GM23338 (cell line): ENCODE measurements at regions not wholly inside any gene's neighbourhood (a gene's known extent, or its start where the extent isn't known, plus 50 kb on each side); places are given as distances from the start of the nearest gene placed in this dataset.

ENCODE experiments used
- CREB1 ChIP-seq: fragments of 250-450 bp; sonication (Bioruptor Pico); IDR thresholded peaks from 2 replicates; pipeline ENCODE4 v1.5.0; 2020; ENCODE audit warnings: low read depth, mild to moderate bottlenecking, moderate library complexity
- CTCF ChIP-seq, 2 experiments: fragments of 200-600 bp in 1 of 2; sonication (generic) in 1 of 2; conservative IDR thresholded peaks; 2 replicates each; pipeline versions ENCODE4 v1.5.1 to v1.6.1; 2016 to 2017; ENCODE audit warnings: antibody characterized with exemption in 2 of 2, low read depth in 2 of 2, mild to moderate bottlenecking in 2 of 2, moderate library complexity in 1 of 2
- EZH2 ChIP-seq: fragments of 200-600 bp; sonication (generic); IDR thresholded peaks from one replicate; pipeline ENCODE4 v1.8.0; 2017; ENCODE audit warnings: antibody characterized with exemption, mild to moderate bottlenecking, low read depth; ENCODE audit not compliant: unreplicated experiment
- EZH2phosphoT487 ChIP-seq: fragments of 200-600 bp; sonication (generic); IDR thresholded peaks from one replicate; pipeline ENCODE4 v1.8.1; 2018; ENCODE audit warnings: antibody characterized with exemption; ENCODE audit not compliant: unreplicated experiment
- NANOG ChIP-seq: IDR thresholded peaks from 2 replicates; pipeline ENCODE4 v1.6.1; 2016; ENCODE audit warnings: antibody characterized with exemption, borderline replicate concordance
- POLR2AphosphoS5 ChIP-seq: IDR thresholded peaks from 2 replicates; pipeline ENCODE4 v1.6.1; 2016; ENCODE audit warnings: antibody characterized with exemption, low read depth
- REST ChIP-seq: IDR thresholded peaks from one replicate; pipeline ENCODE4 v1.6.1; 2018; ENCODE audit warnings: antibody characterized with exemption; ENCODE audit not compliant: unreplicated experiment
- STAT1 ChIP-seq: IDR thresholded peaks from one replicate; pipeline ENCODE4 v1.6.1; 2016; ENCODE audit warnings: antibody characterized with exemption; ENCODE audit not compliant: unreplicated experiment

- TF ChIP-seq CTCF (conservative IDR thresholded peaks at IDR 0.05; ENCODE audit: low read depth in 2 of 2), result no peak
- TF ChIP-seq STAT1, result no peak
- TF ChIP-seq POLR2AphosphoS5, result no peak
- TF ChIP-seq REST, result no peak
- TF ChIP-seq EZH2, result no peak
- TF ChIP-seq NANOG, result no peak
- TF ChIP-seq CREB1 (CRISPR knock-in tag), result no peak
- TF ChIP-seq EZH2phosphoT487, result no peak
Observed at GRCh38 chr4:8732092-8732491, 139.5 kb downstream of the CPZ start.
